ENCODE measurements at regions not wholly inside any gene's neighbourhood (a gene's known extent, or its start where the extent isn't known, plus 50 kb on each side); places are given as distances from the start of the nearest gene placed in this dataset.

DNA sequence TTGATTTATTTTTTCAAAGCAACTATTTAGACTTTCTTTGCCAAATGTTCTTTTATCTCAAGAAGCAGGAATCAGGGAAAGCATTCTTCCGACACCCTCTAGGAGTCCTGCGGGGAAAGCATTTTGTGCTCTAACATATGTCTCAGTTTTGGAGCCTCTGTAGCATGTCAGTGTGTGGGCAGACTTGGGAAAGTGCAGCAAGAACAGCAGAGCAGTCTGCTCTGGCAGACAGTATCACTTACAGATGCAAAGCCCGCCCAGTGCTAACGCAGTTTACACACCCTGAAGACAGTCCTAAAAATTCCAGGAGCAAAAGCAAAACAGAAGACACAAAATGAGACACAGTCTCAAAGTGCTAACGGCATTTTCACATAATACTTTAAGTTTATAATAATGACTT is 393.5 kb downstream of the KLF12 start:
- H3K36me3 ChIP-seq (ENCODE audit: control insufficient read depth, insufficient read depth, low read length), result no peaks in the 10 kb centered on the region
- ChIA-PET POLR2A (no interaction called here), CTCF (no interaction called here)
- no peaks in the 10 kb centered on the region for H3K27me3 ChIP-seq (ENCODE audit: control insufficient read depth, insufficient read depth, low read length)
- intact Hi-C loops (cut with micrococcal nuclease; ENCODE audit: unreplicated experiment) (no loop called here), in situ Hi-C loops (cut with HindIII; ENCODE audit: low pct_unique_long_range_greater_than_20kb, low sequenced_read_pairs) (no loop called here)
- DNase-seq (ENCODE audit: low read depth, low spot score) (no peak), ATAC-seq (no peak)
- H3K9me3 ChIP-seq (ENCODE audit: control insufficient read depth, insufficient read depth, low read depth, low read length), result no peaks in the 10 kb centered on the region
- TF ChIP-seq TCF7L2 (IDR thresholded peaks at IDR 0.05; ENCODE audit: low read depth, low read length) (no peak), SIN3A (IDR thresholded peaks at IDR 0.05; ENCODE audit: borderline replicate concordance, insufficient read depth, low read depth, low read length) (no peak), POLR2AphosphoS5 (IDR thresholded peaks at IDR 0.05; ENCODE audit: low read depth, low read length) (no peak)
- TF ChIP-seq, protein P1, sequence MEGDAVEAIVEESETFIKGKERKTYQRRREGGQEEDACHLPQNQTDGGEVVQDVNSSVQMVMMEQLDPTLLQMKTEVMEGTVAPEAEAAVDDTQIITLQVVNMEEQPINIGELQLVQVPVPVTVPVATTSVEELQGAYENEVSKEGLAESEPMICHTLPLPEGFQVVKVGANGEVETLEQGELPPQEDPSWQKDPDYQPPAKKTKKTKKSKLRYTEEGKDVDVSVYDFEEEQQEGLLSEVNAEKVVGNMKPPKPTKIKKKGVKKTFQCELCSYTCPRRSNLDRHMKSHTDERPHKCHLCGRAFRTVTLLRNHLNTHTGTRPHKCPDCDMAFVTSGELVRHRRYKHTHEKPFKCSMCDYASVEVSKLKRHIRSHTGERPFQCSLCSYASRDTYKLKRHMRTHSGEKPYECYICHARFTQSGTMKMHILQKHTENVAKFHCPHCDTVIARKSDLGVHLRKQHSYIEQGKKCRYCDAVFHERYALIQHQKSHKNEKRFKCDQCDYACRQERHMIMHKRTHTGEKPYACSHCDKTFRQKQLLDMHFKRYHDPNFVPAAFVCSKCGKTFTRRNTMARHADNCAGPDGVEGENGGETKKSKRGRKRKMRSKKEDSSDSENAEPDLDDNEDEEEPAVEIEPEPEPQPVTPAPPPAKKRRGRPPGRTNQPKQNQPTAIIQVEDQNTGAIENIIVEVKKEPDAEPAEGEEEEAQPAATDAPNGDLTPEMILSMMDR (IDR thresholded peaks at IDR 0.05), result no peak
- TF ChIP-seq, protein P2, sequence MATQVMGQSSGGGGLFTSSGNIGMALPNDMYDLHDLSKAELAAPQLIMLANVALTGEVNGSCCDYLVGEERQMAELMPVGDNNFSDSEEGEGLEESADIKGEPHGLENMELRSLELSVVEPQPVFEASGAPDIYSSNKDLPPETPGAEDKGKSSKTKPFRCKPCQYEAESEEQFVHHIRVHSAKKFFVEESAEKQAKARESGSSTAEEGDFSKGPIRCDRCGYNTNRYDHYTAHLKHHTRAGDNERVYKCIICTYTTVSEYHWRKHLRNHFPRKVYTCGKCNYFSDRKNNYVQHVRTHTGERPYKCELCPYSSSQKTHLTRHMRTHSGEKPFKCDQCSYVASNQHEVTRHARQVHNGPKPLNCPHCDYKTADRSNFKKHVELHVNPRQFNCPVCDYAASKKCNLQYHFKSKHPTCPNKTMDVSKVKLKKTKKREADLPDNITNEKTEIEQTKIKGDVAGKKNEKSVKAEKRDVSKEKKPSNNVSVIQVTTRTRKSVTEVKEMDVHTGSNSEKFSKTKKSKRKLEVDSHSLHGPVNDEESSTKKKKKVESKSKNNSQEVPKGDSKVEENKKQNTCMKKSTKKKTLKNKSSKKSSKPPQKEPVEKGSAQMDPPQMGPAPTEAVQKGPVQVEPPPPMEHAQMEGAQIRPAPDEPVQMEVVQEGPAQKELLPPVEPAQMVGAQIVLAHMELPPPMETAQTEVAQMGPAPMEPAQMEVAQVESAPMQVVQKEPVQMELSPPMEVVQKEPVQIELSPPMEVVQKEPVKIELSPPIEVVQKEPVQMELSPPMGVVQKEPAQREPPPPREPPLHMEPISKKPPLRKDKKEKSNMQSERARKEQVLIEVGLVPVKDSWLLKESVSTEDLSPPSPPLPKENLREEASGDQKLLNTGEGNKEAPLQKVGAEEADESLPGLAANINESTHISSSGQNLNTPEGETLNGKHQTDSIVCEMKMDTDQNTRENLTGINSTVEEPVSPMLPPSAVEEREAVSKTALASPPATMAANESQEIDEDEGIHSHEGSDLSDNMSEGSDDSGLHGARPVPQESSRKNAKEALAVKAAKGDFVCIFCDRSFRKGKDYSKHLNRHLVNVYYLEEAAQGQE (IDR thresholded peaks at IDR 0.05; ENCODE audit: insufficient read depth in 1 of 2, low read depth in 2 of 2, low read length in 1 of 2), result no peak
- no peaks in the 10 kb centered on the region for H3K4me1 ChIP-seq (ENCODE audit: control insufficient read depth, insufficient read depth, low read length)
- no TSS peak for BruUV-seq (replicated peaks)
- no peak overlapping the region for H3K4me3 ChIP-seq (ENCODE audit: low read depth in 2 of 2, low read length in 2 of 2)
- H3K27ac ChIP-seq (ENCODE audit: low read length), result no peak overlapping the region

DNA sequence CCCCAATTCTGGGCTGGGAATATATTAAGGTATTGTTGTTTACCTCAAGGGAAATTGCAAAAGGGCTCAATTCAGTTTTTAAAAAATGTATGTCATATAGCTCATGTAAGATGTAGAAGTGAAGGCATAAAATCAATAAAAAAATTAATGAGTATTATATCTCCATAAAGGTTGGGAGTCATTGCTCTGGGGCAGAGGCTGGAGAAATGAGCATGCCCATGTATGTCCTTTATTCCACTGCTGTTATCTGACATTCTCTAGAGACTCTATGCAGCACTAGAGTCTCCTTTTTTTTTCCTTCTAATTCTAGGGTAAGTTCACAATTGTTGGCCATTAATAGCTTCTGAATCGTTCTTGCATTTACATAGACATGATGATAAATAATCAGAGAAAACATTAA is 394.8 kb downstream of the KLF12 start:
- DNase-seq (ENCODE audit: low read depth, low spot score) (no peak), ATAC-seq (no peak)
- BruUV-seq (replicated peaks), result no TSS peak
- Histone ChIP-seq H3K4me1 (ENCODE audit: control insufficient read depth, insufficient read depth, low read length) (no peaks in the 10 kb centered on the region), H3K27ac (ENCODE audit: low read length) (no peak overlapping the region), H3K36me3 (ENCODE audit: control insufficient read depth, insufficient read depth, low read length) (no peaks in the 10 kb centered on the region), H3K27me3 (ENCODE audit: control insufficient read depth, insufficient read depth, low read length) (no peaks in the 10 kb centered on the region), H3K4me3 (ENCODE audit: low read depth in 2 of 2, low read length in 2 of 2) (no peak overlapping the region), H3K9me3 (ENCODE audit: control insufficient read depth, insufficient read depth, low read depth, low read length) (no peaks in the 10 kb centered on the region)
- POLR2A ChIA-PET, result no interaction called here
- CTCF ChIA-PET, result no interaction called here
- TF ChIP-seq TCF7L2 (IDR thresholded peaks at IDR 0.05; ENCODE audit: low read depth, low read length), result no peak
- TF ChIP-seq SIN3A (IDR thresholded peaks at IDR 0.05; ENCODE audit: borderline replicate concordance, insufficient read depth, low read depth, low read length), result no peak
- TF ChIP-seq POLR2AphosphoS5 (IDR thresholded peaks at IDR 0.05; ENCODE audit: low read depth, low read length), result no peak
- TF ChIP-seq, protein P2 (IDR thresholded peaks at IDR 0.05; ENCODE audit: insufficient read depth in 1 of 2, low read depth in 2 of 2, low read length in 1 of 2), result no peak
- TF ChIP-seq, protein P1 (IDR thresholded peaks at IDR 0.05), result no peak
- intact Hi-C loops (cut with micrococcal nuclease; ENCODE audit: unreplicated experiment), result no loop called here
- in situ Hi-C loops (cut with HindIII; ENCODE audit: low pct_unique_long_range_greater_than_20kb, low sequenced_read_pairs), result no loop called here
